AG08396 (cell line): ENCODE measurements at regions not wholly inside any gene's neighbourhood (a gene's known extent, or its start where the extent isn't known, plus 50 kb on each side); places are given as distances from the start of the nearest gene placed in this dataset.

Experiments used
- DNase-seq: peaks from one replicate; pipeline ENCODE4 v3.0.0; 2012; ENCODE audit warnings: low spot score, mixed read lengths

GRCh38 chr1:239993366-239993765 lies 98.3 kb upstream of the FMN2 start:
- DNase-seq = no peak

DNA sequence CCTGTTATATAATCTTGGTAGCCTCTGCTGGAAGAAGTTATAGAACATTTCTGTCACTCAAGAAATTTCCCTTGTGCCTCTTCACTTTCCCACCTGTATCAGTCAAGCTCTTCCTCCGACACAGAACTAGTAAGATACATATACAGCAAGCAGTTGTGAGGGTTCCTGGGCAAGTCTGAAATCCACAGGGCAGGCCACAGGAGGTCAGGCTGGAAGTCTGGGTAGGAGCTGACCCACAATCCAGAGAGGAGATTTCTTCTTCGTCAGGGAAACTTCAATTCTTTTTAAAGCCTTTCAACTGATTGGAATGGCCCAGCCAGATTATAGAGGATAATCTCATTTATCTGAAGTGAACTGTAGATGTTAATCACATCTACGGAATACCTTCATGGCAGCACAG lies 96.4 kb upstream of the FMN2 start:
- DNase-seq = no peak

DNA sequence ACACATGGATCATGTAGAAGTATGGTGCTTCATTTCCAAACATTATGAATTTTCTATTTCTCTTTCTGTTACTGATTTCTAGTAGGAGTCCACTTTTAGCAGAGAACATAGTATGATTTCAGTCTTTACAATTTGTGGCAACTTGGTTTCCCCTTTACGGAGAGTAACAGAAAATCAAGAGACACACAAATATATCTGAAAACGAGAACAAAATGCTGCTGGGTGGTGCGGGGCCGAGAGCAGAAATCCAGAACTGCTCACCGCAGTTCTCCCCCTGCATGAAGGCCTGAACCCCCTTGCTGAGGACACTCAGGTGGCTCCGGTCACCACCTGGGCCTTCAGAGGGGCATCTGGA lies 94.5 kb upstream of the FMN2 start:
- no peak for DNase-seq

DNA sequence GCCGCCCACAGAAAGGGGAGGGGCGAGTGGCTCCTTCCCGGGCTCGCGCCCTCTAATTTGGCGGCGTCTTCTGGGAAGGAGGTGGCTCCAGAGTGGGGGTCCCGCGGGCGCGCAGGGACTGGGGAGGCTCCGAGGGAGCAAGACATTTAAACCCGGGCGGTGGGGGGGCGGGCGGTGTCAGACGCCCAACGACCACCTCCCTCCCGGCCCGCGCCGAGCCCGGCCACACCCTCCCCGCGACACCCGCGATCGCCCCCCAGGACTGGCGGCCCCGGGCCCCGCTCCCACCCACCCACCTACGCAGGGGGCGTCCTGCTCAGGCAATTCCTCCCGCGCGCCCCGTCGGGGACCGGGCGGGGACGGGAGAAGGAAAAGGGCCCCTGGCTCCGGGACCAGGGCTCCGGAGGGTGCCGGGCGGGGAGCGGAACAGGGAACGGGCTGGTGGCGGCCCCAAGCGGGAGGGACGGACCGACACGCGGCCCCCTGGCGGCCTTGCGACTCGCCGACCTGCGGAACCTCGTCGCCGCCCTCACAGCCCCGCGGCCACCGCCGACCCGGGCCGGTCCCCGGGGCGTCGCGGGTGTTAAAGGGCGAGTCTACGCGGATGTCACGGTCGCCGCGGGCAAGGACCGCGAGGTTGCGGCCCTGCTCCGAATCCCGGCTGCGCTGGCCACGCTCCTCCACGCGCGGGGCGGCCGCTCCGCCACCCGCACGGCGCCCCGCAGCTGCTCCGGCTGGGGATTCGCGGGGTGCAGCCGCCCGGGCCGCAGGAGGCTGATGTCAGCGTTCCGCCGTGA lies 94.0 kb upstream of the FMN2 start:
- peak; percentile 28 for DNase-seq

DNA sequence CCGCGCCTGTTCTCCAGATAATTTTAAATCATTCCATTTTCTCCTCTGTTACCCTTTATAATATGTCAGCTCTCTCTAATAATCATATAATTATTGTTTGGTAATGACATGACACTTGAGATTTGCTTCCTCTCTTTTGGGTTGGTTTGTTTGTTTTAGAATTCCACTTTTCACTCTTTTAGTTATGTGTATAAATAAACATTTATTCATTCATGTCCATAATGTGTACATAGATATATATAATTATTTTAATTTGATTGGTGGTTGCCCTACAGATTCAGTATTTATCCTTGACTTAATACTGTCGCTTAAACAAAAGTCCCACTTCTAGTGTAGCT lies 93.4 kb upstream of the FMN2 start:
- DNase-seq = no peak

GRCh38 chr1:239999170-239999569 lies 92.5 kb upstream of the FMN2 start:
- no peak for DNase-seq

DNA sequence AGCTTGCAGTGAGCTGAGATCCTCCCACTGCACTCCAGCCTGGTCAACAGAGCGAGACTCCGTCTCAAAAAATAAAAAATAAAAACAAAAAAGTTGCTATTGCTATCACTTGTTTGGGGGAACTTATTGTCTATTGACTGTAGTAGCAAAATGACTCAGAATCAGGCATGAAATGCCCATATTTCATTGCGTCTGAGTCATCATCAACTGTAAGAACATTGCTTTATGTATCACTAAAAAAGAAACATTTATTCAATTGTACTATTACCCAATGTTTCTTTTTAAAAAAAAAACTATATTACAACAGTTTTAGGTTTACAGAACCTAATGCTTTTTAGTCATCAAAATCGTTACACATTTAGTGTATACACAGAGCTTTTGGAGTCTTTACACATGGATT lies 91.0 kb upstream of the FMN2 start:
- peak; percentile 33 for DNase-seq

DNA sequence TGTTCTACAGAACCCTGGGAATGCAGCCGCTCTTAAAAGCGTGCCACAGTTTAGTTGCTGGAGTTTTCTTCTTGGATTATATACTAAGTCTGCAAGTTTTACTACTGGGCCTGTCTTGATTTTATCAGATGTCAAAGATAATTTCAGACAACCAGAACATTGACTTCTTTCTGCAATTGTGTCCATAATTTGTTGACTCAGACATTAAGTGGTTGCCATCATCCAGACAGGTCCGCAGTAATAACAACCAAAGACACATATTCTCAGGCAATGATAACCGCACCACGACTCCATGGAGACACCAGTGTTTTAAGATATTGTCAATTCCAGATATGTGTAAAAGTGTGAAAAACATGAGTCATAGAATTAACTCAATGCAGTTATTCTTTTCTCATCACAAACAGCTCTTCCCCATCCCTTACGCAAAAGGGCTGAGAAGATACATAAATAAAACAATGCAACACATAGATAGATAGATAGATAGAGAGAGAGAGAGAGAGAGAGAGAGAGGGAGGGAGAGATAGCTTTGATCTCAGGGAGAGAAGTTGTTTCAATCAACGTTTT lies 90.4 kb upstream of the FMN2 start:
- DNase-seq = no peak

GRCh38 chr1:240004086-240004749 lies 87.5 kb upstream of the FMN2 start:
- DNase-seq = peak; percentile 58

GRCh38 chr1:240005997-240006650 lies 85.6 kb upstream of the FMN2 start:
- DNase-seq = no peak

GRCh38 chr1:240008298-240008697 lies 83.4 kb upstream of the FMN2 start:
- no peak for DNase-seq

- no peak for DNase-seq
Measured at GRCh38 chr1:240014051-240014450, 77.6 kb upstream of the FMN2 start.

- DNase-seq = no peak
Measured at GRCh38 chr1:240018617-240019016, 73.1 kb upstream of the FMN2 start.

GRCh38 chr1:240019524-240019923 lies 72.2 kb upstream of the FMN2 start:
- no peak for DNase-seq

GRCh38 chr1:240020871-240021270 lies 70.8 kb upstream of the FMN2 start:
- no peak for DNase-seq

DNA sequence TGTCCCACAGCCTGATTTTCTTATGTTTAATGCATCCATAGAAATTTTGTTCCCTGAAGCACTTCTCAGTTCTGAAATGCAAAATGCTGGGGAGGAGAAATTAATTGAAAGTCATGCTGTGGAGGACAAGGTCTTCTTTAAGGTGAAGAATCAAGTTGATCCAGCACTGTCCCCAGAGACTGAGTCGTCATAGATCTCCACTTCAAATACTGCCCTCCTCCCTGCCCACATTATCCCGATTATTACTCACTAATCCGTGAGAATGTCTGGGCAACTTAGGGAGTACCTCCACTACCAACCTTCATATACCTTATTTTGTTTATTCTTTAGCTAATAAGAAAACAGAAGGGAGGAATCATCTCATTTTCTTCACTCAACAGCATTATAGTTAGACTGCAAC lies 70.0 kb upstream of the FMN2 start:
- no peak for DNase-seq

GRCh38 chr1:240027059-240027462 lies 64.6 kb upstream of the FMN2 start:
- DNase-seq = peak; percentile 64

DNA sequence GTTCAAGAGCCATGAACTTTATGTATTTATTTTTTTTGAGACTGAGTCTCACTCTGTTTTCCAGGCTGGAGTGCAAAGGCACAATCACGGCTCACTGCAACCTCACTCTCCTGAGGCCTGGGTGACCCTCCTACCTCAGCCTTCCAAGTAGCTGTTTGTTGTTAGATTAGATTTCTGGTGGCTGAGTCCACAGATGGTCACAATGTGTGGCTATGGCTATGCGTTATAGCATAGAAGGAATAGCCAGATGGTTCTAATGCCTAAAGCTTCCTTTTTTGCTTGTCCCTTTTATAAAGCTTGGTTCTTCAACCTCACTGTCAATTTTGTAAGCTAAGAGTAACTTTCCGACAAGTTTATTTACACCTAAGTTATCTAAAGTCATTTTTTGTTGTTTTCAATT lies 62.3 kb upstream of the FMN2 start:
- DNase-seq = no peak

DNA sequence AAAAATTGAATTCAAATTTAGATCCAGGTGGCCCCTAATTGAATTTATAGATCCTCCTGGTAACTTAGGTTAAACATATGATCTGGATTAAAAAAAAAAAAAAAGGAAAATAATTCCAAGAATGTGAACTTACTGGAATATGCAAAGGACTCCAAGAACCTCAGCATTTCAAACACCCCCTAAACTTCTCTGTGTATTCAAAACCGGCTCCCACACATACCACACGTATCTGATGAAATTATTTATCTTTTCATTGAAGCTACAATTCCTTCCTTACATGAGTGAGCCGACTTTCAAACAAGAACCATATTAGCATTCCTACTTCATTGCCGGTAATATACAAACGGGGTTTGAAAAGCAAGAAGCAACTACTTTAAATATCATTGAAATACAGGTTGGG lies 61.4 kb upstream of the FMN2 start:
- DNase-seq = no peak

GRCh38 chr1:240031009-240031408 lies 60.7 kb upstream of the FMN2 start:
- DNase-seq = peak; percentile 73

DNA sequence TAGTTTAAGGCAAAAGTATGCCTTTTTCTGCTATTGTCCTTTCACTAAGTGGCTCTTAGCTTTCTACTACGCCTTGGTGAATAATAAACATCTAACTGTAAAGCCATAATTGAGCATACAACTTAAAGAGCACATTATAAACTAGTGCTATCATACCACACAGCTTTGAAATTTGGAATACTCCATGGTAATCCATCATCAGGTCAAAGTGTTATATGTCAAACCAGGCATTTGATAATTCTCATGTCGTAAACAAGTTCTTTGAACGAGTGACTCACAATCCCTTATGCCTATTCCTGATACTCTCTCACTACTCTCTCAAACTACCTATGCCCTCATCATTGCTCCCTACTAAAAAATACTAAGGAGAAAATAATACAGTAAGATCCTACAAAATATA lies 60.3 kb upstream of the FMN2 start:
- peak; percentile 13 for DNase-seq

DNA sequence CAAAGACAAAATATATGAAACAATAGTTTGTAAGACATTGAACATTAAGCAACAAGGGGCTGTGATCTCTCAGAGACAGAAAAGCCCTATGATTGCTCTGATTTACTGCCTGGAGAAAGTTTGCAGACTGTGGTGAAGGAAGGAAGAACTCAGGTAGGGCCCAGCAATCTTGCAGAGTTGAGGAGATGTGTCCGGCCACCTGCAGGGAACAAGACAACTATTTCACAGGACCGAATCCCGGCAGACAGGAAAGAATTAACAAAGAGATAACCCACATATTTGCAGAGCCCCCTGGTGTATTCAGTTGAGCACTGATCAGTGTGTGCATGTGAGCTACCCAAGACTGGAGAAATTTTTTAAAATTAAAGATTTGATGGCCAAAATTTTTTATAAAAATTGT lies 58.3 kb upstream of the FMN2 start:
- DNase-seq = no peak

DNA sequence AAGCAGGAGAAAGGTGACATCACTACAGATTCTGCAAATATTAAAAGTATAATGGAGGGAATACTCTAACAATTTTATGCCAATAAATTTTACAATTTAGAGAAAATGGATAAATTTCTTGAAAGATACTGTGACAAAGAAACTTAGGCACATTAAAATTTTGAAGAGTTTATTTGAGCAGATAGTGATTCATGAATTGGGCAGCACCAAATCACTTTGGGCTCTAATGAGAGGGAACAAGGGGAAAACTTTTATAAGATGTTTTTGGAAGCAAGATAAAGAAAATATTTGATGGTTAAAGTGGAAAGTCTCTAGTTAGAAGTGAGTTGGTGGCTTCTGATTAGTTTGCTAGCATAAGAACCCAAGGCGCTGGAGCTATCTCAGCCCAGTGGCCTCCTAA lies 55.2 kb upstream of the FMN2 start:
- no peak for DNase-seq
